ENCODE measurements at regions not wholly inside any gene's neighbourhood (a gene's known extent, or its start where the extent isn't known, plus 50 kb on each side); places are given as distances from the start of the nearest gene placed in this dataset.

DNA sequence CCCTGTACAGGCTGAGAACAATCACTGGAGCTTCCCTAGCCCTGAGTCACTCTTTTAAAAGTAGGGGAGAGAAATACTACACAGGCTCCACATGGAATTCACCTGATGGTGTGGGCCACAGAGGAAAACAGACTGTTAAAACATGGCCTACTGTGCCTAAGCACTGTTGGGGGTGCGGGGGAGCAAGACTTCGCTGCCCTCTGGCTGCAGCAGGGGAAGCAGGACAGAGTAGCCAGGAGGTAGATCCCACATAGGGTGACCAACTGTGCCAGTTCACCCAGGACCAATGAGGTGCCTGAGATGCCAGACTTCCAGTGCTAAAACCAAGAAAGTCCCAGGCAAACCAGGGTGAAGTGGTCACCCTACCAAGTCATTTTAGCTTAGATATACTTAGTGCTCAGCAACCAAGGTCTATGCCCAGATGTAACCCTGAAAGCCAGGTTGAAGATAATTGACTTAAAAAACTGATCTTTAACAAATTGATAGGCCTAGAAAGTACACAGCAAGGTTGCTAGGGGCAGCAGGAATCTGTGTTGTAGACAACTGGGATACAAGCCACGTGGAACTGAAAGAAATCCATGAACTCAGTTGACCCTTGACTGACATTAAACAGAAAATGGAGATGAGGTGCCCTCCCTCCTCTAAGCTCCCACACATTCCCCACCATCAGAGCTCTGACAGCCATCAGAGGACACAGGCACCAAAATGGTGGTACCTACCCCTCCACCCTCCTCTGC lies 344.2 kb upstream of the PPP2R3A start:
- Histone ChIP-seq H3K4me3 (no peak overlapping the region), H3K27ac (no peak overlapping the region), H3K27me3 (no peaks in the 10 kb centered on the region), H3K36me3 (no peaks in the 10 kb centered on the region), H3K4me1 (no peaks in the 10 kb centered on the region), H3K9me3 (no peaks in the 10 kb centered on the region)
- TF ChIP-seq, protein P1, sequence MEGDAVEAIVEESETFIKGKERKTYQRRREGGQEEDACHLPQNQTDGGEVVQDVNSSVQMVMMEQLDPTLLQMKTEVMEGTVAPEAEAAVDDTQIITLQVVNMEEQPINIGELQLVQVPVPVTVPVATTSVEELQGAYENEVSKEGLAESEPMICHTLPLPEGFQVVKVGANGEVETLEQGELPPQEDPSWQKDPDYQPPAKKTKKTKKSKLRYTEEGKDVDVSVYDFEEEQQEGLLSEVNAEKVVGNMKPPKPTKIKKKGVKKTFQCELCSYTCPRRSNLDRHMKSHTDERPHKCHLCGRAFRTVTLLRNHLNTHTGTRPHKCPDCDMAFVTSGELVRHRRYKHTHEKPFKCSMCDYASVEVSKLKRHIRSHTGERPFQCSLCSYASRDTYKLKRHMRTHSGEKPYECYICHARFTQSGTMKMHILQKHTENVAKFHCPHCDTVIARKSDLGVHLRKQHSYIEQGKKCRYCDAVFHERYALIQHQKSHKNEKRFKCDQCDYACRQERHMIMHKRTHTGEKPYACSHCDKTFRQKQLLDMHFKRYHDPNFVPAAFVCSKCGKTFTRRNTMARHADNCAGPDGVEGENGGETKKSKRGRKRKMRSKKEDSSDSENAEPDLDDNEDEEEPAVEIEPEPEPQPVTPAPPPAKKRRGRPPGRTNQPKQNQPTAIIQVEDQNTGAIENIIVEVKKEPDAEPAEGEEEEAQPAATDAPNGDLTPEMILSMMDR (IDR thresholded peaks at IDR 0.05), result no peak
- TF ChIP-seq POLR2A (IDR thresholded peaks at IDR 0.05), result no peak
- intact Hi-C loops (cut with DNase I; ENCODE audit: low total_unique reads), result no loop called here
- no peak for DNase-seq

DNA sequence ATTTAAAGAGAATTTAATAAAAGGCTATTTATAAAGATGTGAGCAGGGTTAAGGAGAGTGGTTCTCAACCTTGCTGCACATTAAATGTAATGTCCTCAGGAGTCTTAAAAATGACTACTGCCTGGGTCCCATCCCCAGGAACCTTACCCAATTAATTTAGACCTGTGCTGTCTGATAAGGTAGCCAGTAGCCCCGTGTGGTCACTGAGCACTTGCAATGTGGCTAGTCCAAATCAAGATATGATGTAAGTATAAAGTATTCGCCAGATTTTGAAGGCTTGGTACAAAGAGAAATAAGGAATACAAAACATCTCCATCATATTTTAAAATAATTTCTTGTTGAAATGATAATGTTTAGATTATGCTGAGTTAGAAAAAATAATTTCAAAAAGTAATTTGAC lies 343.3 kb upstream of the PPP2R3A start:
- TF ChIP-seq, protein P1 (IDR thresholded peaks at IDR 0.05), result no peak
- no peak for TF ChIP-seq POLR2A (IDR thresholded peaks at IDR 0.05)
- H3K4me1 ChIP-seq, result no peaks in the 10 kb centered on the region
- no peak for DNase-seq
- no peaks in the 10 kb centered on the region for H3K36me3 ChIP-seq
- H3K4me3 ChIP-seq, result no peak overlapping the region
- intact Hi-C loops (cut with DNase I; ENCODE audit: low total_unique reads), result no loop called here
- H3K27ac ChIP-seq, result no peak overlapping the region
- H3K27me3 ChIP-seq, result no peaks in the 10 kb centered on the region
- no peaks in the 10 kb centered on the region for H3K9me3 ChIP-seq

DNA sequence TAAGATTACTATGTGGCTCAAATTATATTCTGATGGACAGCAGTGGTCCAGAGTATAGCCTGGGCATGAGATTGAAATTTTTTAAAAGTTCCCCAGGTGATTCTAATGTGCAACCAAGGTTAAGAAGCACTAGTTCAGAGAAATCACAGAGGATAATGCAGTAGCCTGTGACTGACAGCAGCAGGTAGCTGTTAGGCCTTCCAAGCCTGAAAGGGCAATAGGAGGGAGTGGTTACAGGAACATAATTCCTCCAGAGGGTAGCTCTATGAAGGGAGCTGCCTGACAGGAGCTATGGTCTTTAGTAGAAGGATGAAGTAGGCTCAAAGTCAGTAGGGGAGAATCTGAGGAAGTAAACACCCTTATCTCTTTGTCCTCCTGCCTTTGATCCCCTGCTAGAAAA lies 342.9 kb upstream of the PPP2R3A start:
- Histone ChIP-seq H3K27me3 (no peaks in the 10 kb centered on the region), H3K9me3 (no peaks in the 10 kb centered on the region), H3K4me3 (no peak overlapping the region), H3K36me3 (no peaks in the 10 kb centered on the region), H3K27ac (no peak overlapping the region), H3K4me1 (no peaks in the 10 kb centered on the region)
- no peak for DNase-seq
- TF ChIP-seq POLR2A (IDR thresholded peaks at IDR 0.05), result no peak
- TF ChIP-seq, protein P1 (IDR thresholded peaks at IDR 0.05), result no peak
- intact Hi-C loops (cut with DNase I; ENCODE audit: low total_unique reads), result no loop called here

DNA sequence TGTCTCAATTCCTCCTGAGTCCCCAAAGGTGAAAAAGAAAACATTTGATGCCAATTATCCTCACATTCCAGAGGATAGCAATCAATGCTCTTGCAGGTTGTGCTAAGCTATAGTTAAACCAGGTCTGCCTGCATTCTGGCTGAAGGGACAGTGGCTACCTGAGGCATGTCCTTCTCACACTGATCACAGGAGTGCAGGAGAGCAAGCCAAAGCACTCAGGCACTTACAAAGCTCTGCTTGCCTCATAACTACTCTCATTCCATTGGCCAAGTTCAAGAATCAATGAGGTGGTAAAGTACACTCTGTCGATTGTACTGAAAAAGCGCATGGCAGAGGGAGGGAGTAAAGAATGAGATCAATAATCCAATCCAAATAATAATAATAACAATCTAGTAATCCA lies 342.0 kb upstream of the PPP2R3A start:
- H3K9me3 ChIP-seq, result no peaks in the 10 kb centered on the region
- H3K27ac ChIP-seq, result no peak overlapping the region
- H3K4me3 ChIP-seq, result no peak overlapping the region
- intact Hi-C loops (cut with DNase I; ENCODE audit: low total_unique reads), result no loop called here
- H3K4me1 ChIP-seq, result no peaks in the 10 kb centered on the region
- H3K27me3 ChIP-seq, result no peaks in the 10 kb centered on the region
- no peaks in the 10 kb centered on the region for H3K36me3 ChIP-seq
- no peak for DNase-seq
- TF ChIP-seq, protein P1 (IDR thresholded peaks at IDR 0.05), result no peak
- no peak for TF ChIP-seq POLR2A (IDR thresholded peaks at IDR 0.05)

DNA sequence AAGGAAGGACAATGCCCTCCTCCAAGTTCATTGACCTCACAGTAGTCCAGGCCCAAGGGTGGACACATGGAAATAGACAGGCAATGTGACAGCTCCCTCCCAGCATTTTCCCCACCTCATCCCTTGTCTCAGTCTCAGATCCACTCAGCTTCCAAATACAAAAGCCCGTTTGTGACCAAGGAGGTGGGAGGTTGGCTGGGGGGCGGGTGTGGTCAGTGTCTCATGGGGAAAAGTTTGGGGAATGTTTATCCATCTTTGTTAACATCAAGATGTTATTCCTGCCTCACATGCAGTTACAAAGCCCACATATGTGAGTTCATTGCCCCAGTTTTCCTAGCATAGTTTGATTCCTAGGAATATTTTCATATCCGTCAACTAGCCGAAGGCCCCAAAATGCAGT lies 338.5 kb upstream of the PPP2R3A start:
- no peak for TF ChIP-seq POLR2A (IDR thresholded peaks at IDR 0.05)
- TF ChIP-seq, protein P1 (IDR thresholded peaks at IDR 0.05), result no peak
- Histone ChIP-seq H3K27me3 (no peaks in the 10 kb centered on the region), H3K9me3 (no peaks in the 10 kb centered on the region), H3K36me3 (no peaks in the 10 kb centered on the region), H3K4me1 (no peaks in the 10 kb centered on the region), H3K27ac (no peak overlapping the region), H3K4me3 (no peak overlapping the region)
- intact Hi-C loops (cut with DNase I; ENCODE audit: low total_unique reads), result no loop called here
- no peak for DNase-seq

All from uterus (tissue), 3 donors.